ENCODE measurements at regions not wholly inside any gene's neighbourhood (a gene's known extent, or its start where the extent isn't known, plus 50 kb on each side); places are given as distances from the start of the nearest gene placed in this dataset.

GRCh38 chr2:64376926-64377325 lies 77.0 kb upstream of the LGALSL start:
- TF ChIP-seq CREB5 (CRISPR knock-in tag; IDR thresholded peaks at IDR 0.05; ENCODE audit: low read depth) (no peak), POU6F1 (CRISPR knock-in tag; IDR thresholded peaks at IDR 0.05; ENCODE audit: borderline replicate concordance, low read depth) (no peak), PATZ1 (CRISPR knock-in tag; IDR thresholded peaks at IDR 0.05; ENCODE audit: borderline replicate concordance) (no peak), ZNF70 (CRISPR knock-in tag; IDR thresholded peaks at IDR 0.05) (no peak), BACH2 (CRISPR knock-in tag; IDR thresholded peaks at IDR 0.05; ENCODE audit: borderline replicate concordance) (no peak), CSRNP3 (CRISPR knock-in tag; IDR thresholded peaks at IDR 0.05) (no peak), GLIS3 (CRISPR knock-in tag; IDR thresholded peaks at IDR 0.05) (no peak), RARB (CRISPR knock-in tag; IDR thresholded peaks at IDR 0.05) (no peak), TOX (CRISPR knock-in tag; IDR thresholded peaks at IDR 0.05; ENCODE audit: borderline replicate concordance) (no peak), TSHZ2 (CRISPR knock-in tag; IDR thresholded peaks at IDR 0.05) (no peak)

Measured in SK-N-SH treated with all-trans-retinoic acid at 6 μM for 48 hours (cell line).